HG03064 (cell line): ENCODE measurements at regions not wholly inside any gene's neighbourhood (a gene's known extent, or its start where the extent isn't known, plus 50 kb on each side); places are given as distances from the start of the nearest gene placed in this dataset.
A peak's percentile ranks its signal among the peaks of the same experiment; 100 is the strongest.
"Not testable (repeated sequence)": the region's sequence is repeated elsewhere in the genome, so short reads cannot be mapped to it uniquely, and the experiment has no call there.

ENCODE experiments used
- ATAC-seq: cut with Tn5 transposase; IDR thresholded peaks from one replicate; pipeline ENCODE4 v1.9.1; 2021; ENCODE audit warnings: low read depth; ENCODE audit not compliant: unreplicated experiment

- ATAC-seq, result no peak
Measured at GRCh38 chr10:23918839-23919238, 290.1 kb upstream of the KIAA1217 start.

- no peak for ATAC-seq
Measured at GRCh38 chr10:23927576-23928325, 281.2 kb upstream of the KIAA1217 start.

DNA sequence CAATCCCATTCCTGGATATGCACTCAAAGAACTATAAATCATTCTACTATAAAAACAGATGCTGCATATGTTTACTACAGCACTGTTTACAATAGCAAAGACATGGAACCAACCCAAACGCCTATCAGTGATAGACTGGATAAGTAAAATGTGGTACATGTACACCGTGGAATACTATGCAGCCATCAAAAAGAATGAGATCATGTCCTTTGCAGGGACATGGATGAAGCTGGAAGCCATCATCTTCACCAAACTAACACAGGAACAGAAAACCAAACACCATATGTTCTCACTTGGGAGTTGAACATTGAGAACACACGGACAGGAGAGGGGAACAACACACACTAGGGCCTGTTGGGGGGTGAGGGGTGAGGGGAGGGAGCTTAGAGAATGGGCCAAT is 274.9 kb upstream of the KIAA1217 start:
- ATAC-seq, result not testable (repeated sequence)

- ATAC-seq, result no peak
Measured at GRCh38 chr10:23945845-23946244, 263.1 kb upstream of the KIAA1217 start.

DNA sequence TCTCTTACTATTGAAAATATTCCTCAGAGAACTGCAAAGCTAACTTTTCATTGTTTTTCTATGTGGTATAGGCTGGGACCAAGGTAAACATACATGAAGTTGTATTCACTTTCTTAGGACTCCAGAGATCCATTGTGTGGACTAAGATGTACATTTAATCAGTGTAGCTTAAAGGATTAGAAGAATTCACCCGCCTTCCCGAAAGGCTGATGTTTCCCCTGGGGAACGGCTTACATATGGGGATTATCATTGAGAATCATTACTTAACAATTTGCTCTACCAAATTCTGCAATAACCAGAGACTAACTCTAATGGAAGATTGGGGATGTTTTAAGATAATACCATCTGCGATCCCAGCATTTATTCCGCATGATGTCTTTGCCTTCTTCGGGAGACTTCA is 257.1 kb upstream of the KIAA1217 start:
- no peak for ATAC-seq

GRCh38 chr10:23955456-23956225 is 253.3 kb upstream of the KIAA1217 start:
- ATAC-seq, result no peak

GRCh38 chr10:23965123-23965522 is 243.8 kb upstream of the KIAA1217 start:
- no peak for ATAC-seq

- no peak for ATAC-seq
Measured at GRCh38 chr10:23965880-23966279, 243.1 kb upstream of the KIAA1217 start.

DNA sequence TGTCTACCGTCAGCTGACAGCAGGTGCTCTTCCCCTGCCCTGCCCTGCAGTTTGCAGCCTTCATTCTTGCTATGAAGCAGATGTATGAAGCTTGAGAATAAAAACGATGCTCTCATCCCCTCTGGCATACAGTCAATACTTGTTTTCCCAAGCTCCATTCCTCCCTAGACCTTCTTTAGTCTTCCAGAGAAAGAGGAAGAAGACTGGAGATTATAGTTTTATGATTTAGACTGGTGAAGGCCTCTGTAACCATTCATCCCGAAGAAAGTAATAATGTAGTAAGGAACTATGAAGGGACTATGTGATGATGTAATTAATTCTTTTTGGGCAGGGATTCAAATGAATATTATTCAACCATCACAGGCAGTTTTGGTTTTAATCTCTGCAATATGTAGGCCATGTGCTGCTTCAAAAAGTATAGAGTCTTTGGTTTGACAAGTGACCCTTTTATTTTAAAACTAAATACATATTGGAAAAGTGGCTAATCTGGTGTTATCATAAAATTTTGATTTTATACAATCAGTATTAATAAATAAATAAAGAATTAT is 242.4 kb upstream of the KIAA1217 start:
- ATAC-seq, result no peak

- no peak for ATAC-seq
Measured at GRCh38 chr10:23968301-23968700, 240.6 kb upstream of the KIAA1217 start.

- no peak for ATAC-seq
Measured at GRCh38 chr10:23974746-23975272, 234.1 kb upstream of the KIAA1217 start.

DNA sequence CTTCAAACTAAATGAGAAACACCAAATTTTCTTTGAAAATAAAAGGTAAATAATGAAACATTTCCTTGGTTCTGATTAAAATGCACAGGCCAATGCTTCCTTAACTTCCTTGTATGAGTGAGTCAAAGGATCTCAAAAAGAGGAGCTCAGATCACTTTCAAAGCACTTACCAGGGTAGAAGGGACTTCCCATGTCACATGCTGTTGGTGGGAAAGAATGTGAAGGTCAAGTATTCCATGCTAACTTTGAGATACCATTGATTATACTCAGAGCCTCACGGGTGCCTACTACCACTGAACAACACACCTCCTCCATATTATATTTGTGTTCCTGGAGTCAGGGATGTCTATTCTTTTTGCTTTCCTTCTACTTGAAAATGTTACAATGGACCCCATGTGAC is 233.5 kb upstream of the KIAA1217 start:
- ATAC-seq, result no peak

DNA sequence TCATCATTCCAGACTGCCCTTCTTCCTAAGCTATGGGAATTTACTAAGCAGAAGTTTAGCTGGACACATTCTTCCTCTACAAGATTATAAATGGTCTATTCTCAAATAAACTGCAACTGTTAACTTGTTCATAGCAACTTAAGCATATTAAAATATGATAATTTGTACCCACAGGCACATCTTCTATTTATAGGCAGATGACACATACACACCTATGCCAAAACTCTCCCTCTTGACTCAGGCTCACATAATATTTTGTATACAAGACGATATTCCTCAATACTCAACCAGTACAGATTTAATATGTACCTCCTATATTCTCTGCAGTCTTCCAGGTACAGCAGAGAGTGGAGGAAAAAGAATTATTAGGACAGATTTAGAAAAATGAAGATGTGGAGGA is 232.7 kb upstream of the KIAA1217 start:
- ATAC-seq, result no peak

DNA sequence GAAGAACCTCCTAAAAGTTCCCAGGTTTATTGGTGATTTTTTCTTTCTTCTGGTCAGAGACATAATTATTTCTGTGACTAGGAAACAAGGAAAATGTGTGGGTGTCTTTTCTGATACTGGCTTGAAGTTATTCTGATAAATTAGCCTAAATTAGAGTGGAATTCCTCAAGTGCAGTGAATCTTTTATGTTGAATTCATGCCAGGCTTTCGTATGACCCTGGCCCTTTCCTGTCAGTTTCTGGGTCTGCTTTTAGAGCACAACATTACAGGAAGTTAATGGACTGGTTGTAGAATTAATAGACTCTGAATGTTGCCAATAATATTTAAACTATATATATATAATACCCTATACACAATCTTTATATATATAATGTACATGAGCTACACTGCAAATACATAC is 230.6 kb upstream of the KIAA1217 start:
- no peak for ATAC-seq

DNA sequence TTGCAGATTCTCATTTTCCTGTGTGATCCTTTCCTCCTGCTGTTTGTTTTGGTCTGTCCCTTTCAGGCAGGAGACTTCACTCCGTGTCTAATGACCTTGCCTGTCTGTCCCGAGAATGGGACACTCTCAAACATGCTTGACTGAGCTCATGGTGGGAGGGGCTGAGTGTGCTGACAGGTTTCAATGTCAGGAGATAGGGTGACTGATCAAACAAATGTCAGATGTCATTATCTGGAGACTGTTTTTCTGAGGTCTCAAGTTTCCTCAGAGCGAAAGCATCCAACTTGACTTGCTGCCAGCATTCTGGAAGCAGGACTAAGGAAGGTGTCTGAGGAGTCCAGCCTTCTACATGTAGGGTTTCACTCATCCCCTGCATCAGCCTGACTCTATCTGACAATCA is 228.8 kb upstream of the KIAA1217 start:
- ATAC-seq, result no peak

DNA sequence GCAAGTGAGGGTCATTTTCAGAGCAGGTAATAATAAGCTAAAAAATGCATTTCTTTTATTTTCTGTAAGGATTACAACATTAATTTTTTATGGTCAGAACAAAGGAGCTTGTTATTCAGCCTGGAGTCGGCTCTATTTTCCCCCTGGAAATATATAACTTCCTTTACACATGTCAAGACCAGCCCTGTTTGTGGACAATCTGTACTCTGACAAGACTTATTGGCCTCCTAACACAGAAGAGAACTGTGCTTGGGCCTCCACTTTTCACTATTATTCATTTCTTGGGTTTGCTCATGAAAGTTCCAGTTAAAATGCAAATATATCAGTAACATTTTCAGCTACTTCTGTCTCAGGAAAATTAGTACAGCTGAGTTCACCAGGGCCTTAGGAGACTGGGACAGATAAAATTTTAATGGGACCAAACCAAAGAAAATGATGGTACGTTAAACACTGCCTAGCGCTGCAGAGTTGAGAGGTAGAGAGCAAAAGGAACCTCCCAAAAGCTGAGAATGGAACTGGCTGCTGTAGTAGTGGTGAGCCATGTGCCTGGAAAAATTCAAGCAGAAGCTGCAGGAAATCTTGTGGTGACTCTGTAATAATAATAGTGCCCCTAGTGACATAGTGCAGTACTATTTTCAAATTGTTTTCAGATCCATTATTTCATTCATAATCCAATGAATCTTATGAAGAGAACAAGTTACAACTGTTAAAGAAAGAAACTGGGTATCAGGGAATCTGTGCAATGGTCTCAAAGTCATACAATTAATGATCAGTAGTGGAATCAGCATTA is 227.2 kb upstream of the KIAA1217 start:
- no peak for ATAC-seq

GRCh38 chr10:23984405-23984804 is 224.5 kb upstream of the KIAA1217 start:
- not testable (repeated sequence) for ATAC-seq

DNA sequence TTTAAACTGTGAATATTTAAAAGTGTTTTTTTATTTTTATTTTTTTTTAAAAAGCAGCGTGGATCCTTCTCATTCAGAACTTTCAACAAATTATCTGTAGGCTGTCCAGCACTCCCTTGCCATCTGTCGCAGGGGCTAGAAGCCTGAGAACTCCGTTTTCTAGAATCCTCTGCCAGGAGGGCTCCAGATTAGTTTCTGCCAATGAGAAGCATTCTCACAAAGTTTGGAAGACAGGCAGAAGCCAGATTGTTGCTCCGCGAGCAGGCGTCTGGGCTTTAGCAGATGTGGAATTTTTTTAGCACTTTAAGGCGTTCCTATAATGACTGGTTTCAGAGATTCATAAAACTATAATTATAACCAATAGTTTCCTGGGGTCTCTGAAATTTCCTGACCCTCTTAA is 220.9 kb upstream of the KIAA1217 start:
- ATAC-seq, result no peak

DNA sequence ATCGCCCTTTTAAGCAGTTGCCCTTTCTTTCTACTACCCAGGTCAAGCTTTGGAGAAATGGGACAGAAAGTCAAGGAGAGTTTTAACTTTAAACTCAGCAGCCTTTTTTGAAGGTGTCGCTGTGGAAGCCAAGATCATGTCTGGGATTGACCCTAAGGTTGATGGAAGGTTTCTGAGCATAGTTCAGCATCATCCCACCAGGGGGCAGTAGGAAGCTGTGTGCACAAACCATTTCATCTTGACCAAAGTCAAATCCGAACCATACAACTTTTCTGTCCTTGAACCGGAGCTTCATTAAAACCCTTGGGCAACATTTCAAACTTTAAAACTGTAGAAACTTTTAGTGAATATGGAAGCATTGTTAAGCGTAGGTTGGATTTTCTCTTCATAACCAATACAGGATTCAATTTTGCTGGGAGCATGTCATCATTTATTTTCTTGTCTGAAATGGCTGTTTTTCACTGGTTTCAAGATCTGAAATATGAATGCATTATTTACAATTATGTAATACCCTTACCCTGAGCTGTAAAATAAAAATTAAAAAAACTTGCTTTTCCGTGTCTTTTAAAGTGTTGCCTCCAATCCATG is 214.4 kb upstream of the KIAA1217 start:
- ATAC-seq, result peak; percentile 58

- no peak for ATAC-seq
Measured at GRCh38 chr10:23999445-23999844, 209.5 kb upstream of the KIAA1217 start.
